VCaP (cell line): ENCODE measurements at regions not wholly inside any gene's neighbourhood (a gene's known extent, or its start where the extent isn't known, plus 50 kb on each side); places are given as distances from the start of the nearest gene placed in this dataset.
"Not testable (repeated sequence)": the region's sequence is repeated elsewhere in the genome, so short reads cannot be mapped to it uniquely, and the experiment has no call there.

Experiments
- H3K27ac ChIP-seq: fragments of 450-650 bp; 2 replicates; pipeline ENCODE4 v1.5.1; 2017
- CTCF ChIP-seq: fragments of 450-650 bp; conservative IDR thresholded peaks from 2 replicates; pipeline ENCODE4 v1.5.1; 2017; ENCODE audit warnings: mild to moderate bottlenecking, moderate library complexity

DNA sequence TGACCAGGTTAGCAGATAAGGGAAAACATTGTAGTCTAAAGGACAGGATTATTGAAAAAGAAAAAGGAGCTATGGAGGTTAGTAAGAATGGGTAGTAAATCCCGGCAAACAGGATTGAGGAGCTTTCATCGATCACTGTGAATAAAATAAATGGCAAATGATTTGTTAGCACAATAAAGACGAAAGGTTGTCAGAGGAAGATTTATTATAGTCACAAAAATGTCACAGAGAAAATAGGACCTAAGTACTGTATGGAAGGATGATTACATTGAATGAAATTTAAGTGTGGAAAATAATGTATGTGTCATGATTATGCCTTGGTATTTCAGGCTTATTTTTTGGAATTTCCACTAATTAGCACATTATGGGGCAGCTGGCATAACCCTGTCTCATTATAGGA is 519.2 kb upstream of the SLITRK6 start:
- no peak overlapping the region for H3K27ac ChIP-seq
- no peak for TF ChIP-seq CTCF

DNA sequence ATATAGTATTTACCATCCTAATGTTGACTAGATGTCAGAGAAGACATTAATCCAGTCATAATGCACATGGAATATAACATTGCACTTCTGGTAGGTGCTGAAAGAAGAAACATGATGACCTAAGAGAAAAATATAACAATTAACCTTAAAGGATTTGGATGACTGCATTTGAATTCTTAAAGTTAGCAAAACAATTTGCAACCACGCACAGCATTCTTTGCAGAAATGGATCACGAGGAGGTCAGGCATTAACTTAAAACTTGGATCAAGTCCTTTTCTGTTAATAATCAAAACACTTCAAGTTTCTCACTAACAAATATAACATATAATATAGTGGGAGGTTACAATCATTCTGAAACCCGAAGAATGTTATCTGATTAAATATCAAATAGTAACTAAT is 525.0 kb upstream of the SLITRK6 start:
- H3K27ac ChIP-seq, result no peak overlapping the region
- TF ChIP-seq CTCF, result no peak

- TF ChIP-seq CTCF, result no peak
- no peak overlapping the region for H3K27ac ChIP-seq
Observed at GRCh38 chr13:86355301-86355700, 556.1 kb upstream of the SLITRK6 start.

- H3K27ac ChIP-seq, result no peak overlapping the region
- no peak for TF ChIP-seq CTCF
Observed at GRCh38 chr13:86357106-86357505, 557.9 kb upstream of the SLITRK6 start.

GRCh38 chr13:86363749-86364148 is 564.5 kb upstream of the SLITRK6 start:
- H3K27ac ChIP-seq, result not testable (repeated sequence)

DNA sequence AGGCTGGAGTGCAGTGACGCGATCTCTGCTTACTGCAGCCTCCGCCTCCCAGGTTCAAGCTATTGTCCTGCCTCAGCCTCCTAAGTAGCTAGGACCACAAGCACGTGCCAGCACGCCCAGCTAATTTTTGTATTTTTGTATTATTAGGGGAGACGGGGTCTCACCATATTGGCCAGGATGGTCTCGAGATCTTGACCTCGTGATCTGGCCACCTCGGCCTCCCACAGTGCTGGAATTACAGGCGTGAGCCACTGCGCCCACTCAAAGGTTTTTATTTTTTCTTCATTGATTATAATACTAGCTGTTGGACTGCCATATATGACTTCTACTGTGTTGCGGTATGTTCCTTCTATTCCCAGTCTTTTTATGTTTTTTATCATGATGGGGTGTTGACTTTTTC is 569.7 kb upstream of the SLITRK6 start:
- no peak for TF ChIP-seq CTCF

GRCh38 chr13:86377451-86377850 is 578.2 kb upstream of the SLITRK6 start:
- no peak overlapping the region for H3K27ac ChIP-seq
- no peak for TF ChIP-seq CTCF

More for the DNA sequence above, 569.7 kb upstream of the SLITRK6 start:
- no peak overlapping the region for H3K27ac ChIP-seq

- no peak for TF ChIP-seq CTCF
- H3K27ac ChIP-seq, result no peak overlapping the region
Observed at GRCh38 chr13:86378628-86379027, 579.4 kb upstream of the SLITRK6 start.
